ENCODE measurements at regions not wholly inside any gene's neighbourhood (a gene's known extent, or its start where the extent isn't known, plus 50 kb on each side); places are given as distances from the start of the nearest gene placed in this dataset.

DNA sequence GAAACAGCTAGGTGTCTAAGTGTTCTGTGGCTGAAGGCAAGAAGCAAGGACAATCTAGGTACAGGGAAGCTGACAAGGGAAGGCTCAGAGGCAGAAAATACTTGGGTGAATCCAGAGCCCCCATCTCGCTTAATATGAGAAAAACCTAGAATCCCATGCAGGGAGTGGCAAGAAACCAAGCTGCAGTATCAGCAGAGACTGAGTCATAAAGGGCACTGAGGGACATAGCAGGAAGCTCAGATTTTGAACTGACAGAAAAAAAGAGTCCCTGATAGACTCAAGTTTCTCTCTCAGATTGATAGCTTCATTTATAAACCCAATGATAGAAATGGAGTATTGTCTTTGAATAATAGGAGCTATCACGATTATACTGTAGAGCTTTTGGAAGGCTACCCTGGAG is 77.3 kb upstream of the KCNJ15 start:
- TF ChIP-seq RAD21 (IDR thresholded peaks at IDR 0.05) = no peak
- no peak for TF ChIP-seq CTCF (IDR thresholded peaks at IDR 0.05; ENCODE audit: low read depth, low read length, missing input control)
- TF ChIP-seq, protein P1, sequence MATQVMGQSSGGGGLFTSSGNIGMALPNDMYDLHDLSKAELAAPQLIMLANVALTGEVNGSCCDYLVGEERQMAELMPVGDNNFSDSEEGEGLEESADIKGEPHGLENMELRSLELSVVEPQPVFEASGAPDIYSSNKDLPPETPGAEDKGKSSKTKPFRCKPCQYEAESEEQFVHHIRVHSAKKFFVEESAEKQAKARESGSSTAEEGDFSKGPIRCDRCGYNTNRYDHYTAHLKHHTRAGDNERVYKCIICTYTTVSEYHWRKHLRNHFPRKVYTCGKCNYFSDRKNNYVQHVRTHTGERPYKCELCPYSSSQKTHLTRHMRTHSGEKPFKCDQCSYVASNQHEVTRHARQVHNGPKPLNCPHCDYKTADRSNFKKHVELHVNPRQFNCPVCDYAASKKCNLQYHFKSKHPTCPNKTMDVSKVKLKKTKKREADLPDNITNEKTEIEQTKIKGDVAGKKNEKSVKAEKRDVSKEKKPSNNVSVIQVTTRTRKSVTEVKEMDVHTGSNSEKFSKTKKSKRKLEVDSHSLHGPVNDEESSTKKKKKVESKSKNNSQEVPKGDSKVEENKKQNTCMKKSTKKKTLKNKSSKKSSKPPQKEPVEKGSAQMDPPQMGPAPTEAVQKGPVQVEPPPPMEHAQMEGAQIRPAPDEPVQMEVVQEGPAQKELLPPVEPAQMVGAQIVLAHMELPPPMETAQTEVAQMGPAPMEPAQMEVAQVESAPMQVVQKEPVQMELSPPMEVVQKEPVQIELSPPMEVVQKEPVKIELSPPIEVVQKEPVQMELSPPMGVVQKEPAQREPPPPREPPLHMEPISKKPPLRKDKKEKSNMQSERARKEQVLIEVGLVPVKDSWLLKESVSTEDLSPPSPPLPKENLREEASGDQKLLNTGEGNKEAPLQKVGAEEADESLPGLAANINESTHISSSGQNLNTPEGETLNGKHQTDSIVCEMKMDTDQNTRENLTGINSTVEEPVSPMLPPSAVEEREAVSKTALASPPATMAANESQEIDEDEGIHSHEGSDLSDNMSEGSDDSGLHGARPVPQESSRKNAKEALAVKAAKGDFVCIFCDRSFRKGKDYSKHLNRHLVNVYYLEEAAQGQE (IDR thresholded peaks at IDR 0.05) = no peak
- TF ChIP-seq, protein P2, sequence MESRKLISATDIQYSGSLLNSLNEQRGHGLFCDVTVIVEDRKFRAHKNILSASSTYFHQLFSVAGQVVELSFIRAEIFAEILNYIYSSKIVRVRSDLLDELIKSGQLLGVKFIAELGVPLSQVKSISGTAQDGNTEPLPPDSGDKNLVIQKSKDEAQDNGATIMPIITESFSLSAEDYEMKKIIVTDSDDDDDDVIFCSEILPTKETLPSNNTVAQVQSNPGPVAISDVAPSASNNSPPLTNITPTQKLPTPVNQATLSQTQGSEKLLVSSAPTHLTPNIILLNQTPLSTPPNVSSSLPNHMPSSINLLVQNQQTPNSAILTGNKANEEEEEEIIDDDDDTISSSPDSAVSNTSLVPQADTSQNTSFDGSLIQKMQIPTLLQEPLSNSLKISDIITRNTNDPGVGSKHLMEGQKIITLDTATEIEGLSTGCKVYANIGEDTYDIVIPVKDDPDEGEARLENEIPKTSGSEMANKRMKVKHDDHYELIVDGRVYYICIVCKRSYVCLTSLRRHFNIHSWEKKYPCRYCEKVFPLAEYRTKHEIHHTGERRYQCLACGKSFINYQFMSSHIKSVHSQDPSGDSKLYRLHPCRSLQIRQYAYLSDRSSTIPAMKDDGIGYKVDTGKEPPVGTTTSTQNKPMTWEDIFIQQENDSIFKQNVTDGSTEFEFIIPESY (IDR thresholded peaks at IDR 0.05) = no peak
- TF ChIP-seq JUND (IDR thresholded peaks at IDR 0.05) = no peak
- no peak for TF ChIP-seq TAF1 (conservative IDR thresholded peaks at IDR 0.05)
- no peak for TF ChIP-seq GABPA (IDR thresholded peaks at IDR 0.05 in 1 of 2, conservative IDR thresholded peaks at IDR 0.05 in 1 of 2)
- TF ChIP-seq, protein P3, sequence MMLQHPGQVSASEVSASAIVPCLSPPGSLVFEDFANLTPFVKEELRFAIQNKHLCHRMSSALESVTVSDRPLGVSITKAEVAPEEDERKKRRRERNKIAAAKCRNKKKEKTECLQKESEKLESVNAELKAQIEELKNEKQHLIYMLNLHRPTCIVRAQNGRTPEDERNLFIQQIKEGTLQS (IDR thresholded peaks at IDR 0.05) = no peak
- no peak for TF ChIP-seq YY1 (IDR thresholded peaks at IDR 0.05)
- TF ChIP-seq EGR1 (IDR thresholded peaks at IDR 0.05; ENCODE audit: low read depth in 2 of 2) = no peak
- TF ChIP-seq, protein P4, sequence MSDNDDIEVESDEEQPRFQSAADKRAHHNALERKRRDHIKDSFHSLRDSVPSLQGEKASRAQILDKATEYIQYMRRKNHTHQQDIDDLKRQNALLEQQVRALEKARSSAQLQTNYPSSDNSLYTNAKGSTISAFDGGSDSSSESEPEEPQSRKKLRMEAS (IDR thresholded peaks at IDR 0.05) = no peak
- no peak for TF ChIP-seq RXRA (IDR thresholded peaks at IDR 0.05)
- no peak for TF ChIP-seq FOXA2 (IDR thresholded peaks at IDR 0.05)
